B cell (primary cell): ENCODE measurements at regions not wholly inside any gene's neighbourhood (a gene's known extent, or its start where the extent isn't known, plus 50 kb on each side); places are given as distances from the start of the nearest gene placed in this dataset.

Source experiments
- ATAC-seq: fragments of 200-7000 bp; cut with Tn5 transposase; one replicate; pipeline ENCODE4 v1.10.0; 2021; ENCODE audit warnings: low read depth, mild to moderate bottlenecking, moderate number of reproducible peaks, moderate library complexity
- CTCF ChIA-PET: fragments of 350-600 bp; sonication (Branson Sonifier 250); formaldehyde crosslinking; loops from one replicate; lab custom pipeline; 2021; ENCODE audit warnings: antibody characterized with exemption, inconsistent platforms; lab: Charles Lee
- POLR2A ChIA-PET: fragments of 350-600 bp; sonication (Branson Sonifier 250); formaldehyde crosslinking; loops from one replicate; lab custom pipeline; 2021; ENCODE audit warnings: antibody characterized with exemption; lab: Charles Lee
- DNase-seq: peaks from one replicate; pipeline ENCODE4 v3.0.0; 2013
- H2AFZ ChIP-seq: 2 replicates; pipeline ENCODE4 v1.6.1; 2012; ENCODE audit warnings: mild to moderate bottlenecking, low read depth, low read length; ENCODE audit not compliant: insufficient read depth, poor library complexity, severe bottlenecking
- H3K27ac ChIP-seq, 2 donors: 1 replicate in 1 of 2; 2 replicates in 1 of 2; pipeline ENCODE4 v1.5.1; 2012 to 2013; ENCODE audit warnings: low read length in 2 of 2, mild to moderate bottlenecking in 2 of 2, moderate library complexity in 1 of 2
- H3K27me3 ChIP-seq, 4 experiments: fragments of 200-600 bp in 1 of 4; sonication (generic) in 1 of 4; replicated peaks in 1 of 4; 1 replicate in 2 of 4; 2 replicates in 2 of 4; pipeline versions ENCODE4 v1.6.1 to v1.7.0; 2013 to 2016; ENCODE audit warnings: low read length in 3 of 4, mild to moderate bottlenecking in 2 of 4, mixed read lengths in 1 of 4, moderate library complexity in 1 of 4; ENCODE audit not compliant: insufficient read depth in 4 of 4, control insufficient read depth in 3 of 4; ENCODE audit errors: control extremely low read depth in 1 of 4
- H3K36me3 ChIP-seq, 2 experiments: replicated peaks in 1 of 2; 1 replicate in 1 of 2; 2 replicates in 1 of 2; pipeline versions ENCODE4 v1.6.1 to v1.7.1; 2013; ENCODE audit warnings: low read length in 1 of 2; ENCODE audit not compliant: insufficient read depth in 2 of 2, control insufficient read depth in 1 of 2; ENCODE audit errors: control extremely low read depth in 1 of 2, extremely low read depth in 1 of 2
- H3K4me1 ChIP-seq, 2 donors: fragments of 200-600 bp in 1 of 2; sonication (generic) in 1 of 2; 1 replicate in 1 of 2; 2 replicates in 1 of 2; pipeline versions ENCODE4 v1.5.1 to v1.6.1; 2013 to 2017; ENCODE audit warnings: low read length in 2 of 2; ENCODE audit not compliant: control insufficient read depth in 2 of 2, insufficient read depth in 2 of 2
- H3K4me2 ChIP-seq: replicated peaks from 2 replicates; pipeline ENCODE3; 2012; ENCODE audit warnings: mild to moderate bottlenecking, low read depth, low read length; ENCODE audit not compliant: poor library complexity, severe bottlenecking
- H3K4me3 ChIP-seq, 5 experiments: fragments of 200-600 bp in 1 of 5; sonication (generic) in 1 of 5; 1 replicate in 3 of 5; 2 replicates in 2 of 5; pipeline versions ENCODE4 v1.5.1 to v1.7.0; 2011 to 2016; ENCODE audit warnings: low read length in 4 of 5, mild to moderate bottlenecking in 4 of 5, low read depth in 2 of 5, control low read depth in 1 of 5, moderate library complexity in 1 of 5; ENCODE audit not compliant: insufficient read depth in 1 of 5; ENCODE audit errors: control extremely low read depth in 1 of 5, extremely low read depth in 1 of 5
- H3K79me2 ChIP-seq: fragments of 200-600 bp; sonication (generic); one replicate; pipeline ENCODE4 v1.6.0; 2016; ENCODE audit warnings: low read length; ENCODE audit not compliant: control insufficient read depth, insufficient read depth
- H3K9ac ChIP-seq: fragments of 200-600 bp; sonication (generic); 2 replicates; pipeline ENCODE4 v1.6.1; 2017; ENCODE audit warnings: mild to moderate bottlenecking, low read length, moderate library complexity
- H3K9me3 ChIP-seq, 3 donors: one replicate each; pipeline versions ENCODE4 v1.6.1 to v1.7.1; 2013; ENCODE audit warnings: low read length in 2 of 3; ENCODE audit not compliant: control insufficient read depth in 2 of 3, insufficient read depth in 1 of 3; ENCODE audit errors: control extremely low read depth in 1 of 3
- H4K20me1 ChIP-seq: 2 replicates; pipeline ENCODE4 v1.6.0; 2012; ENCODE audit warnings: mild to moderate bottlenecking, low read length; ENCODE audit not compliant: insufficient read depth, control insufficient read depth, poor library complexity, severe bottlenecking
- H3K27ac Mint-ChIP-seq: one replicate; pipeline ENCODE4 v1.8.0; 2021; ENCODE audit warnings: mixed read lengths
- H3K27me3 Mint-ChIP-seq: one replicate; pipeline ENCODE4 v1.8.0; 2021; ENCODE audit warnings: mixed read lengths
- H3K4me1 Mint-ChIP-seq: one replicate; pipeline ENCODE4 v1.8.0; 2021; ENCODE audit warnings: mixed read lengths
- H3K4me3 Mint-ChIP-seq: one replicate; pipeline ENCODE4 v1.8.0; 2021; ENCODE audit warnings: mixed read lengths
- H3K9me3 Mint-ChIP-seq: one replicate; pipeline ENCODE4 v1.8.0; 2022; ENCODE audit warnings: mixed read lengths; ENCODE audit not compliant: insufficient read depth
- CTCF ChIP-seq: fragments of 200-600 bp; IDR thresholded peaks from one replicate; pipeline ENCODE4 v1.8.0; 2022; ENCODE audit warnings: antibody characterized with exemption, mild to moderate bottlenecking
- EZH2 ChIP-seq: IDR thresholded peaks from 2 replicates; pipeline ENCODE4 v1.6.1; 2012; ENCODE audit warnings: borderline replicate concordance, low read depth, mild to moderate bottlenecking, moderate library complexity, low read length; ENCODE audit not compliant: insufficient read depth, poor library complexity, severe bottlenecking
- WGBS: methylation state at CpG from one replicate; pipeline ENCODE4 v1.1.5; 2013; ENCODE audit warnings: missing lambda C conversion rate; ENCODE audit not compliant: insufficient coverage; 5-methylcytosine and 5-hydroxymethylcytosine counted together
- intact Hi-C: fragments of 100-400 bp; cut with micrococcal nuclease; formaldehyde crosslinking; loops from one replicate; pipeline ENCODE4 v1.10.0; 2022

- Histone ChIP-seq H4K20me1 (no peaks in the 10 kb centered on the region), H3K27me3 (no peaks in the 10 kb centered on the region), H2AFZ (no peak overlapping the region), H3K36me3 (no peaks in the 10 kb centered on the region), H3K9me3 (peaks cover 0 to 3% (median 0%) of the 10 kb centered on the region in 3 donors), H3K4me3 (no peak overlapping the region), H3K27ac (no peak overlapping the region), H3K4me2 (no peak overlapping the region), H3K9ac (no peak overlapping the region), H3K79me2 (no peaks in the 10 kb centered on the region), H3K4me1 (no peaks in the 10 kb centered on the region)
- Mint-ChIP-seq H3K9me3 (peaks cover 5% of the 10 kb centered on the region), H3K27ac (no peak overlapping the region), H3K4me1 (no peaks in the 10 kb centered on the region), H3K27me3 (no peaks in the 10 kb centered on the region), H3K4me3 (no peak overlapping the region)
- ATAC-seq: no peak
- no peak for DNase-seq
- TF ChIP-seq EZH2 (no peak), CTCF (no peak)
- ChIA-PET CTCF (no interaction called here), POLR2A (no interaction called here)
- intact Hi-C loops: no loop called here
- WGBS: 67% methylated on average over 5 of the region's 7 CpGs
Measured at GRCh38 chr2:21422724-21423522, 299.2 kb downstream of the TDRD15 start.

- no peak overlapping the region for H3K27ac ChIP-seq
- Mint-ChIP-seq H3K9me3 (peaks cover 5% of the 10 kb centered on the region), H3K4me1 (no peaks in the 10 kb centered on the region), H3K27ac (no peak overlapping the region), H3K27me3 (no peaks in the 10 kb centered on the region), H3K4me3 (no peak overlapping the region)
- ATAC-seq: no peak
- ChIA-PET POLR2A (no interaction called here), CTCF (no interaction called here)
- intact Hi-C loops: no loop called here
- H3K4me2 ChIP-seq: no peak overlapping the region
- H3K36me3 ChIP-seq: no peaks in the 10 kb centered on the region
- H3K79me2 ChIP-seq: no peaks in the 10 kb centered on the region
- WGBS: 72% methylated on average over 5 of the region's 5 CpGs
- DNase-seq: no peak
- no peaks in the 10 kb centered on the region for H4K20me1 ChIP-seq
- no peak overlapping the region for H2AFZ ChIP-seq
- no peak overlapping the region for H3K4me3 ChIP-seq
- H3K4me1 ChIP-seq: no peaks in the 10 kb centered on the region
- no peak for TF ChIP-seq EZH2
- H3K27me3 ChIP-seq: no peaks in the 10 kb centered on the region
- H3K9ac ChIP-seq: no peak overlapping the region
- peaks cover 0 to 3% (median 0%) of the 10 kb centered on the region in 3 donors for H3K9me3 ChIP-seq
Measured at GRCh38 chr2:21423854-21424253, 300.1 kb downstream of the TDRD15 start.
